Smooth muscle cell (in vitro differentiated cells): ENCODE measurements at regions not wholly inside any gene's neighbourhood (a gene's known extent, or its start where the extent isn't known, plus 50 kb on each side); places are given as distances from the start of the nearest gene placed in this dataset.

Source experiments
- DNase-seq: peaks from one replicate; lab custom pipeline; 2025; ENCODE audit not compliant: unreplicated experiment; lab: John Stamatoyannopoulos, UW
- H2AFZ ChIP-seq: fragments of 200-600 bp; sonication (generic); 2 replicates; pipeline ENCODE4 v1.6.0; 2016; ENCODE audit warnings: antibody characterized with exemption, low read depth, mild to moderate bottlenecking
- H3F3A ChIP-seq: fragments of 200-600 bp; sonication (generic); 2 replicates; pipeline ENCODE4 v1.6.0; 2017; ENCODE audit warnings: antibody characterized with exemption, low read depth
- H3K27ac ChIP-seq: fragments of 200-600 bp; sonication (generic); 2 replicates; pipeline ENCODE4 v1.5.1; 2016; ENCODE audit warnings: low read depth, mild to moderate bottlenecking
- H3K27me3 ChIP-seq: fragments of 200-600 bp; sonication (generic); 2 replicates; pipeline ENCODE4 v1.6.1; 2016; ENCODE audit warnings: low read depth, mild to moderate bottlenecking
- H3K36me3 ChIP-seq: fragments of 200-600 bp; sonication (generic); 2 replicates; pipeline ENCODE4 v1.5.1; 2016; ENCODE audit warnings: low read depth
- H3K4me1 ChIP-seq: fragments of 200-600 bp; sonication (generic); 2 replicates; pipeline ENCODE4 v1.5.1; 2016; ENCODE audit warnings: low read depth
- H3K4me2 ChIP-seq: fragments of 200-600 bp; sonication (generic); 2 replicates; pipeline ENCODE4 v1.6.0; 2016; ENCODE audit warnings: mild to moderate bottlenecking
- H3K4me3 ChIP-seq: fragments of 200-600 bp; sonication (generic); 2 replicates; pipeline ENCODE4 v1.5.1; 2016; ENCODE audit warnings: mild to moderate bottlenecking
- H3K79me2 ChIP-seq: fragments of 200-600 bp; sonication (generic); 2 replicates; pipeline ENCODE4 v1.6.0; 2016; ENCODE audit warnings: low read depth, mild to moderate bottlenecking
- H3K9ac ChIP-seq: fragments of 200-600 bp; sonication (generic); 2 replicates; pipeline ENCODE4 v1.6.0; 2016; ENCODE audit warnings: low read depth
- H3K9me3 ChIP-seq: fragments of 200-600 bp; sonication (generic); replicated peaks from 2 replicates; pipeline ENCODE4 v1.5.1; 2016; ENCODE audit warnings: low read depth
- H4K20me1 ChIP-seq: fragments of 200-600 bp; sonication (generic); 2 replicates; pipeline ENCODE4 v1.6.0; 2016; ENCODE audit warnings: low read depth
- CTCF ChIP-seq: fragments of 200-600 bp; sonication (generic); IDR thresholded peaks from 2 replicates; pipeline ENCODE4 v1.5.1; 2017; ENCODE audit warnings: borderline replicate concordance, mild to moderate bottlenecking, antibody characterized with exemption; ENCODE audit not compliant: insufficient read depth, poor library complexity, severe bottlenecking
- WGBS: methylation state at CpG from one replicate; pipeline ENCODE4 v1.1.7; 2016; ENCODE audit warnings: low lambda C conversion rate; 5-methylcytosine and 5-hydroxymethylcytosine counted together

GRCh38 chr6:82000551-82000950 lies 247.0 kb downstream of the IBTK start:
- no peak overlapping the region for H3K4me3 ChIP-seq
- H2AFZ ChIP-seq: no peak overlapping the region
- no peak overlapping the region for H3K9ac ChIP-seq
- H3K36me3 ChIP-seq: no peaks in the 10 kb centered on the region
- TF ChIP-seq CTCF: no peak
- H3K9me3 ChIP-seq: no peaks in the 10 kb centered on the region
- peaks cover 19% of the 10 kb centered on the region for H3K4me1 ChIP-seq
- H3K27ac ChIP-seq: no peak overlapping the region
- no peak for DNase-seq
- H3K27me3 ChIP-seq: no peaks in the 10 kb centered on the region
- no peaks in the 10 kb centered on the region for H4K20me1 ChIP-seq
- H3K79me2 ChIP-seq: no peaks in the 10 kb centered on the region
- no peak overlapping the region for H3K4me2 ChIP-seq
- peaks cover 22% of the 10 kb centered on the region for H3F3A ChIP-seq

- H3K4me2 ChIP-seq: no peak overlapping the region
- H3K27ac ChIP-seq: peak overlapping the region; percentile 100
- no peak for DNase-seq
- H3K4me1 ChIP-seq: peaks cover 26% of the 10 kb centered on the region
- no peaks in the 10 kb centered on the region for H3K9me3 ChIP-seq
- H3K27me3 ChIP-seq: no peaks in the 10 kb centered on the region
- no peaks in the 10 kb centered on the region for H3K36me3 ChIP-seq
- no peaks in the 10 kb centered on the region for H3K79me2 ChIP-seq
- no peak overlapping the region for H2AFZ ChIP-seq
- H4K20me1 ChIP-seq: no peaks in the 10 kb centered on the region
- 88% methylated on average over 1 of the region's 1 CpG for WGBS
- H3K4me3 ChIP-seq: no peak overlapping the region
- no peak for TF ChIP-seq CTCF
- H3F3A ChIP-seq: peaks cover 30% of the 10 kb centered on the region
- peak overlapping the region; percentile 32 for H3K9ac ChIP-seq
These were observed 247.3 kb upstream of the TENT5A start for GRCh38 chr6:81999826-82000225.

- TF ChIP-seq CTCF: no peak
- no peak overlapping the region for H3K4me3 ChIP-seq
- peaks cover 33% of the 10 kb centered on the region for H3F3A ChIP-seq
- H3K27me3 ChIP-seq: no peaks in the 10 kb centered on the region
- no peaks in the 10 kb centered on the region for H3K79me2 ChIP-seq
- peaks cover 26% of the 10 kb centered on the region for H3K4me1 ChIP-seq
- H4K20me1 ChIP-seq: no peaks in the 10 kb centered on the region
- H3K9ac ChIP-seq: peak overlapping the region; percentile 95
- DNase-seq: no peak
- 66% methylated on average over 2 of the region's 2 CpGs for WGBS
- no peaks in the 10 kb centered on the region for H3K9me3 ChIP-seq
- no peak overlapping the region for H2AFZ ChIP-seq
- H3K4me2 ChIP-seq: no peak overlapping the region
- H3K36me3 ChIP-seq: no peaks in the 10 kb centered on the region
- peak overlapping the region; percentile 100 for H3K27ac ChIP-seq
These were observed 246.8 kb upstream of the TENT5A start for GRCh38 chr6:81999270-81999669.

GRCh38 chr6:81998432-81998831 lies 246.0 kb upstream of the TENT5A start:
- Histone ChIP-seq H2AFZ (no peak overlapping the region), H3K27ac (peak overlapping the region; percentile 100), H3F3A (peaks cover 33% of the 10 kb centered on the region), H3K4me2 (peak overlapping the region; percentile 78), H3K4me1 (peaks cover 26% of the 10 kb centered on the region), H3K9me3 (no peaks in the 10 kb centered on the region), H3K4me3 (no peak overlapping the region), H3K36me3 (no peaks in the 10 kb centered on the region), H4K20me1 (no peaks in the 10 kb centered on the region), H3K79me2 (no peaks in the 10 kb centered on the region), H3K9ac (peak overlapping the region; percentile 95), H3K27me3 (no peaks in the 10 kb centered on the region)
- TF ChIP-seq CTCF: no peak
- WGBS: 63% methylated on average over 1 of the region's 1 CpG
- no peak for DNase-seq
